AG10803 (cell line): ENCODE measurements at regions not wholly inside any gene's neighbourhood (a gene's known extent, or its start where the extent isn't known, plus 50 kb on each side); places are given as distances from the start of the nearest gene placed in this dataset.

ENCODE experiments used
- DNase-seq: peaks from one replicate; pipeline ENCODE4 v3.0.0; 2010; ENCODE audit warnings: low read depth
- H3K4me3 ChIP-seq: 2 replicates; pipeline ENCODE4 v1.5.1; 2011; ENCODE audit warnings: mild to moderate bottlenecking, low read length, control low read depth
- CTCF ChIP-seq: conservative IDR thresholded peaks from 2 replicates; pipeline ENCODE4 v1.5.1; 2011; ENCODE audit warnings: mild to moderate bottlenecking, low read length, control low read depth, inconsistent platforms

DNA sequence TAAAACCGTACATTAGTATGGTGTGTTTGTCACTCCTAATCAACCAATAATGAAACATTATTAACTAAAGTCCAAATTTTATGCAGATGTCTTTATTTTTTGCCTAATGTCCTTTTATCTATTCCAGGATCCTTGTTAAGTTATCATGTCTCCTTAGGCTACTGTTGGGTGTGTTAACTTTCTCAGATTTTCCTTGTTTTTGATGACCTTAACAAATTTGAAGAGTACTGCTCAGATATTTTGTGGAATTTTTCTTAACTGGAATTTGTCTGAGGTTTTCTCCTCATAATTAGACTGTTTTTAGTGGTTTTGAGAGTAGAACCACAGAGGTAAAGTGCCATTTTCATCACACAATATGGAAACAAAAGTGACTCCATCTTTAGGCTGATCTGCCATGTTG, 406.3 kb downstream of the MEI4 start:
- no peak for TF ChIP-seq CTCF
- no peak for DNase-seq
- H3K4me3 ChIP-seq, result no peak overlapping the region

- no peak for DNase-seq
- TF ChIP-seq CTCF, result no peak
- H3K4me3 ChIP-seq, result no peak overlapping the region
These were observed 410.2 kb downstream of the MEI4 start for GRCh38 chr6:78062993-78063392.

DNA sequence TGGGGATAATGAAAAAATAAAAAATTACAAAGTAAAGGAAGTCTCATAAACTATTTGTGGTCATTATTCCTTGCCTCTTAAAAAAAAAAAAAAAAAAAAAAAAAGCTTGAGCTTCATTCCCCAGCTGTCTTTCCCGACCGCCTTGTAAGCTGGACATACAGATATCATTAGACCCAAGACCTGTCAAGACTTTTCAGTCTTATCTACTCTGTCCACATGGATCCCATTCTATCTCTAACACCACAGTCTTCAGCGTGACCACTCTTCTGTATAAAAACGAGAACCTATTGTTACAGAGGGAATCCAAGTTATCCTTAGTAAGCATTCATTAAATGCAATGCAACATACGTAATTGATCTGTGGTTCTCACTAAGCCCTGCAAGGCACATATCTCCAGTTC, 423.5 kb downstream of the MEI4 start:
- TF ChIP-seq CTCF, result no peak
- no peak overlapping the region for H3K4me3 ChIP-seq
- DNase-seq, result no peak

- TF ChIP-seq CTCF, result no peak
- no peak overlapping the region for H3K4me3 ChIP-seq
- DNase-seq, result no peak
These were observed 436.7 kb downstream of the MEI4 start for GRCh38 chr6:78089531-78089930.

- DNase-seq, result no peak
- no peak for TF ChIP-seq CTCF
- H3K4me3 ChIP-seq, result no peak overlapping the region
These were observed 441.1 kb downstream of the MEI4 start for GRCh38 chr6:78093906-78094305.

GRCh38 chr6:78101387-78101786, 448.5 kb downstream of the MEI4 start:
- no peak overlapping the region for H3K4me3 ChIP-seq
- no peak for DNase-seq
- TF ChIP-seq CTCF, result no peak

- H3K4me3 ChIP-seq, result no peak overlapping the region
These were observed 457.8 kb downstream of the MEI4 start for GRCh38 chr6:78110641-78111040.

More at GRCh38 chr6:78110641-78111040, 457.8 kb downstream of the MEI4 start:
- no peak for TF ChIP-seq CTCF
- no peak for DNase-seq
